ENCODE measurements at regions not wholly inside any gene's neighbourhood (a gene's known extent, or its start where the extent isn't known, plus 50 kb on each side); places are given as distances from the start of the nearest gene placed in this dataset.
"Not testable (repeated sequence)": the region's sequence is repeated elsewhere in the genome, so short reads cannot be mapped to it uniquely, and the experiment has no call there.

- Histone ChIP-seq H2AFZ (ENCODE audit: low read depth, low read length) (no peak overlapping the region), H3K4me2 (ENCODE audit: low read length) (no peak overlapping the region), H3K36me3 (ENCODE audit: insufficient read depth, low read length) (no peaks in the 10 kb centered on the region), H3K79me2 (replicated peaks; ENCODE audit: insufficient read depth, low read length) (no peaks in the 10 kb centered on the region), H4K20me1 (ENCODE audit: insufficient read depth) (no peaks in the 10 kb centered on the region), H3K9me2 (ENCODE audit: insufficient read depth, low read length) (no peaks in the 10 kb centered on the region), H3K9me3 (ENCODE audit: low read length) (no peaks in the 10 kb centered on the region), H3K4me3 (ENCODE audit: low read length) (no peak overlapping the region), H3K27ac (ENCODE audit: low read length) (no peak overlapping the region), H3K9ac (ENCODE audit: low read length) (no peak overlapping the region), H3F3A (ENCODE audit: insufficient read depth, low read length, poor library complexity, severe bottlenecking) (no peaks in the 10 kb centered on the region), H3K27me3 (ENCODE audit: insufficient read depth, low read depth, low read length) (no peaks in the 10 kb centered on the region)
- TF ChIP-seq RAD21 (conservative IDR thresholded peaks at IDR 0.05) (no peak), EP300 (conservative IDR thresholded peaks at IDR 0.05; ENCODE audit: poor library complexity, severe bottlenecking) (no peak), EZH2 (IDR thresholded peaks at IDR 0.05; ENCODE audit: borderline replicate concordance, insufficient read depth, low read length, poor library complexity, severe bottlenecking) (no peak), SMC3 (conservative IDR thresholded peaks at IDR 0.05; ENCODE audit: poor library complexity) (no peak), TAF1 (IDR thresholded peaks at IDR 0.05; ENCODE audit: low read depth) (no peak), MXI1 (conservative IDR thresholded peaks at IDR 0.05; ENCODE audit: poor library complexity, severe bottlenecking) (no peak), POLR2AphosphoS5 (IDR thresholded peaks at IDR 0.05) (no peak), CTCF (IDR thresholded peaks at IDR 0.05; ENCODE audit: poor library complexity, severe bottlenecking) (no peak), REST (IDR thresholded peaks at IDR 0.05; ENCODE audit: borderline replicate concordance) (no peak)
Observed at GRCh38 chr6:155867682-155868081, 412.0 kb upstream of the NOX3 start.

GRCh38 chr6:155866676-155867390 is 411.2 kb upstream of the NOX3 start:
- not testable (repeated sequence) for H3K4me2 ChIP-seq (ENCODE audit: low read length); H3K36me3 ChIP-seq (ENCODE audit: insufficient read depth, low read length); H3K9ac ChIP-seq (ENCODE audit: low read length); H3K27ac ChIP-seq (ENCODE audit: low read length); H3K9me2 ChIP-seq (ENCODE audit: insufficient read depth, low read length); H3K79me2 ChIP-seq (replicated peaks; ENCODE audit: insufficient read depth, low read length); H3K4me3 ChIP-seq (ENCODE audit: low read length); H3K9me3 ChIP-seq (ENCODE audit: low read length); H4K20me1 ChIP-seq (ENCODE audit: insufficient read depth); H3K27me3 ChIP-seq (ENCODE audit: insufficient read depth, low read depth, low read length); H3F3A ChIP-seq (ENCODE audit: insufficient read depth, low read length, poor library complexity, severe bottlenecking); H2AFZ ChIP-seq (ENCODE audit: low read depth, low read length)

All from neural cell (in vitro differentiated cells).